ENCODE measurements at regions not wholly inside any gene's neighbourhood (a gene's known extent, or its start where the extent isn't known, plus 50 kb on each side); places are given as distances from the start of the nearest gene placed in this dataset.

DNA sequence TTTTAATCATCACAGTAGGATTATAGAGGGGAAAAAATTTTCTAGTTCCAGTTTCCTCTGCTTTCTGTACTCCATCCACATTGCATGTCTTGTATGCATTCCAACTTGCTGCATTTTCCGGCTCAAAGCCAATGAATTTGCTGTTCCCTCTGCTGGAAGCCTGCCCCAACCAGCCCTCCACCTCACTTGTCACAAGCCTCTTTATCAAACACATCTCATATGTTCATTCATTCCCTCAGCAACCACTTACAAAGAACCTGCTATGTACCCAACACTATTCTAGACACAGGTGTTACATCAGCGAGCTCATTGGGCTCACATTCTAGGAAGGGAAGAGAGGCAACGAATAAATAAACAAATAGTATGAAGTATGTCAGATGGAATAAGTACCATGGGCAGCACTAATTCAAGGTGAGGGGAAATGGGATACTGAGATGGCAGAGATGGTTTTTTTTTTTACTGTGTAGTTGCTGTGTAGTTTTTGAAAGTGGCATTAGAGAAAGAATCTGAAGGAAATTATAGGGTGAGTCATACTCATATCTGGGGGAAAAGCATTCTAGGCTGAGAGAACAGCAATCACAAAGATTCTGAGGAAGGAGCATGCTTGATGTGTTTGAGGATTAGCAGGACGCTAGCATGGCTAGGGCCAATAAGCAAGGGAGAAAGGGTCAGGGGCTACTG, 332.5 kb downstream of the PDGFC start:
- Histone ChIP-seq H3K4me3 (no peak overlapping the region), H3K27ac (no peak overlapping the region), H3K27me3 (no peaks in the 10 kb centered on the region), H3K9me3 (no peaks in the 10 kb centered on the region), H3K4me1 (no peaks in the 10 kb centered on the region), H3K36me3 (no peaks in the 10 kb centered on the region)
- DNase-seq = no peak
- 49 to 70% methylated on average over 4 of the region's 4 CpGs for WGBS, 2 donors
- intact Hi-C loops (cut with DNase I) = no loop called here
- TF ChIP-seq, protein P1, sequence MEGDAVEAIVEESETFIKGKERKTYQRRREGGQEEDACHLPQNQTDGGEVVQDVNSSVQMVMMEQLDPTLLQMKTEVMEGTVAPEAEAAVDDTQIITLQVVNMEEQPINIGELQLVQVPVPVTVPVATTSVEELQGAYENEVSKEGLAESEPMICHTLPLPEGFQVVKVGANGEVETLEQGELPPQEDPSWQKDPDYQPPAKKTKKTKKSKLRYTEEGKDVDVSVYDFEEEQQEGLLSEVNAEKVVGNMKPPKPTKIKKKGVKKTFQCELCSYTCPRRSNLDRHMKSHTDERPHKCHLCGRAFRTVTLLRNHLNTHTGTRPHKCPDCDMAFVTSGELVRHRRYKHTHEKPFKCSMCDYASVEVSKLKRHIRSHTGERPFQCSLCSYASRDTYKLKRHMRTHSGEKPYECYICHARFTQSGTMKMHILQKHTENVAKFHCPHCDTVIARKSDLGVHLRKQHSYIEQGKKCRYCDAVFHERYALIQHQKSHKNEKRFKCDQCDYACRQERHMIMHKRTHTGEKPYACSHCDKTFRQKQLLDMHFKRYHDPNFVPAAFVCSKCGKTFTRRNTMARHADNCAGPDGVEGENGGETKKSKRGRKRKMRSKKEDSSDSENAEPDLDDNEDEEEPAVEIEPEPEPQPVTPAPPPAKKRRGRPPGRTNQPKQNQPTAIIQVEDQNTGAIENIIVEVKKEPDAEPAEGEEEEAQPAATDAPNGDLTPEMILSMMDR (IDR thresholded peaks at IDR 0.05) = no peak
- no peak for TF ChIP-seq POLR2A (IDR thresholded peaks at IDR 0.05)

DNA sequence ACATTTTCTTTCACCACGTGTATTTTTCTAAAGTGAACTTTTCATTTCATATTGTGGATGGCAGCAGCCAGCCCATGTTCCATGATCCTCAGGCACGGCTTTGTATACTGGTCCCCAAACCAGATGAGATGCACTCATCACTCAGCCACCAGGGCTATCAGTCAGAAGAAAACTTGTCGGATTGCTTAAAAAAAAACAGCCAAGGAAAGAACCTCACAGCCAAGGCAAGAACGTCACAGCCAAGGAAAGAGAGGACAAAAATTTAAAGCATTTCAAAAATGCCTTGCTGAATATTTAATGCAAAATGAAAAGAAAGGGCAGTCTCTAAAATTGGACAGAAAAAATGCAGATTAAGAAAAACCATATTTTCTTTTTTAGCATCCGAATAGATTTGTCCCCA, 333.3 kb downstream of the PDGFC start:
- no peaks in the 10 kb centered on the region for H3K9me3 ChIP-seq
- no peak overlapping the region for H3K27ac ChIP-seq
- H3K27me3 ChIP-seq = no peaks in the 10 kb centered on the region
- TF ChIP-seq POLR2A (IDR thresholded peaks at IDR 0.05) = no peak
- TF ChIP-seq, protein P1 (IDR thresholded peaks at IDR 0.05) = no peak
- no peaks in the 10 kb centered on the region for H3K36me3 ChIP-seq
- H3K4me1 ChIP-seq = no peaks in the 10 kb centered on the region
- DNase-seq = no peak
- no peak overlapping the region for H3K4me3 ChIP-seq
- WGBS, 2 donors = 55 to 59% methylated on average over 5 of the region's 5 CpGs
- intact Hi-C loops (cut with DNase I) = no loop called here

DNA sequence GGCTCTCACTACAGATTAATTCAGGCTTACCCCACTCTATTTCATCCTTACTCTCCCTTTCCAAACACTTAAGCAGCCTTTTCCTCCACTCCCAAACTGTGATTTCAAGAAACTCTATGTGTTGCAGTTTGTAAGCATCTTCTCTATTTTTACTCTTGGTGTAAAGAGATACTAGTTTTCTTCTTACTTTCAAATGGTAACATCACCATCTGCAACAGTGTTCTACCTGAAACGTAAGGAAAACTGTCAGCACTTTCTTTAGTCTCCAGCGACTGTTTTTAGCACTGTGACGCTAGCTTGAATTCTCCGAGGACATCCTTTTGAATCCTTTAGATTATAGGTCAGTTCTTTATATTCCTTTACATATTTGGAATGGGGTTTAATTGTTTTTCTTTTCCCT, 335.2 kb downstream of the PDGFC start:
- TF ChIP-seq, protein P1 (IDR thresholded peaks at IDR 0.05) = no peak
- no peak for TF ChIP-seq POLR2A (IDR thresholded peaks at IDR 0.05)
- Histone ChIP-seq H3K4me3 (no peak overlapping the region), H3K27ac (no peak overlapping the region), H3K36me3 (no peaks in the 10 kb centered on the region), H3K4me1 (no peaks in the 10 kb centered on the region), H3K9me3 (no peaks in the 10 kb centered on the region), H3K27me3 (no peaks in the 10 kb centered on the region)
- intact Hi-C loops (cut with DNase I) = no loop called here
- 87 to 98% methylated on average over 4 of the region's 4 CpGs for WGBS, 2 donors
- DNase-seq = no peak

DNA sequence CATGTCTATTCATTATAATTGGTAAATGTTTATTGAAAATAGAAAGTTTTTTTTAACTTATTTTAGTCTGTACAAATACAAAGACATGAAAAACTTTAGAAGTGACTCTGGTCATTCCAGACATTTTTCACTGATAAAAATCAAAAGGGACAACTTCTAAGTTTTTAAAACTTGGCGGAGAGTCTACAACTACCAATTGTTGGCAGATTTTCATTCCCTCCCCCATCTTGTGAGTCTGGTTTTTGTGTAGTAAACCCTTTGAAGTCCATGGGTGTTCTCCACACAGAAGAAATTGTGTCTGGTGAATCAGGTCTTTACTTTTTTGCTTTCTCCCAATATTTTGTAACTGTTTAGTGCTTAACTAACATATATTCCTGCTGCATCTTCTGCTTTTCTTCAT, 336.5 kb downstream of the PDGFC start:
- Histone ChIP-seq H3K27ac (no peak overlapping the region), H3K4me1 (no peaks in the 10 kb centered on the region), H3K36me3 (no peaks in the 10 kb centered on the region), H3K9me3 (no peaks in the 10 kb centered on the region), H3K27me3 (no peaks in the 10 kb centered on the region), H3K4me3 (no peak overlapping the region)
- intact Hi-C loops (cut with DNase I) = no loop called here
- DNase-seq = no peak
- TF ChIP-seq, protein P1 (IDR thresholded peaks at IDR 0.05) = no peak
- 89 to 100% methylated on average over 1 of the region's 1 CpG for WGBS, 2 donors

DNA sequence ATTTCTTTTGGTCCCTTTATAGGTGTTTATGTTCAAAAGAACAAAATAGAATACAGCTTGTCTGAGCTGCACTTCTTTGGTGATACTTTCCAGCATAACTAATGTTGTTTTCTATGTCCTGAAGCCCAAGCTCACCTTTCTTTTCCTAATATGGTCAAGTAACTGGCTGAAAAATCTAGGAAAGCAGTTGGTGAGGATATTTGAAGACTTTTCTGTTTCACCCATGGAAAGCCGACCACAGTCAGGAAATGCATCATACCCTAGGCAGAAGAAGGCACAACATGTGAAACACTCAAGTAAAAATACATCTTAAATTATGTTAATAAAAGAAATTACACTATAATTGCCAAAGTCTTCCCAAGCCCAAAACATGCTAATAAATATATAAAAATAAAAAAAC, 337.0 kb downstream of the PDGFC start:
- H3K4me1 ChIP-seq = no peaks in the 10 kb centered on the region
- intact Hi-C loops (cut with DNase I) = no loop called here
- no peaks in the 10 kb centered on the region for H3K27me3 ChIP-seq
- H3K9me3 ChIP-seq = no peaks in the 10 kb centered on the region
- H3K36me3 ChIP-seq = no peaks in the 10 kb centered on the region
- no peak for DNase-seq
- H3K27ac ChIP-seq = no peak overlapping the region
- no peak overlapping the region for H3K4me3 ChIP-seq
- 60 to 94% methylated on average over 1 of the region's 1 CpG for WGBS, 2 donors
- TF ChIP-seq, protein P1 (IDR thresholded peaks at IDR 0.05) = no peak
- no peak for TF ChIP-seq POLR2A (IDR thresholded peaks at IDR 0.05)

Measured in esophagus squamous epithelium (tissue), 5 donors.